ENCODE measurements at regions not wholly inside any gene's neighbourhood (a gene's known extent, or its start where the extent isn't known, plus 50 kb on each side); places are given as distances from the start of the nearest gene placed in this dataset.

- TF ChIP-seq CTCF (conservative IDR thresholded peaks at IDR 0.05; ENCODE audit: low read depth, low read length): no peak
- TF ChIP-seq EZH2 (IDR thresholded peaks at IDR 0.05; ENCODE audit: borderline replicate concordance, low read depth, low read length, poor library complexity, severe bottlenecking): no peak
Observed at GRCh38 chr12:38056701-38057689, 259.6 kb upstream of the ALG10B start.

Data from A673 (cell line).